IMR-90 (cell line): ENCODE measurements at regions not wholly inside any gene's neighbourhood (a gene's known extent, or its start where the extent isn't known, plus 50 kb on each side); places are given as distances from the start of the nearest gene placed in this dataset.

Experiments
- ATAC-seq: fragments of 200-7000 bp; cut with Tn5 transposase; 2 replicates; pipeline ENCODE4 v1.9.1; 2020; ENCODE audit warnings: low read depth, mild to moderate bottlenecking, moderate library complexity
- BruUV-seq: library from RNA; stranded (reverse); fragments of 400-500 nt; replicated peaks from 2 replicates; lab custom pipeline; 2021; lab: Mats Ljungman, UMichigan
- CTCF ChIA-PET: fragments of 300-600 bp; formaldehyde crosslinking; extraction: SDS; loops from one replicate; lab custom pipeline; 2021; ENCODE audit warnings: antibody characterized with exemption; lab: Yijun Ruan, JAX
- POLR2A ChIA-PET: fragments of 300-600 bp; sonication (Branson Sonifier 250); formaldehyde crosslinking; loops from one replicate; lab custom pipeline; 2022; ENCODE audit warnings: antibody characterized with exemption; ENCODE audit not compliant: unreplicated experiment; lab: Charles Lee
- DNase-seq: peaks from one replicate; pipeline ENCODE4 v3.0.0; 2013
- H2AFZ ChIP-seq: replicated peaks from 2 replicates; pipeline ENCODE3; 2013; ENCODE audit warnings: low read length, mild to moderate bottlenecking; ENCODE audit not compliant: poor library complexity
- H2AK5ac ChIP-seq: 2 replicates; pipeline ENCODE4 v1.6.1; 2013; ENCODE audit warnings: low read depth, low read length, inconsistent platforms
- H2AK9ac ChIP-seq: replicated peaks from 2 replicates; pipeline ENCODE3; 2013; ENCODE audit warnings: mild to moderate bottlenecking, low read depth, low read length, moderate library complexity; ENCODE audit not compliant: poor library complexity
- H2BK120ac ChIP-seq: 2 replicates; pipeline ENCODE4 v1.6.1; 2013; ENCODE audit warnings: low read depth, low read length, inconsistent platforms
- H2BK15ac ChIP-seq: 3 replicates; pipeline ENCODE4 v1.6.1; 2013; ENCODE audit warnings: low read depth, low read length, inconsistent platforms
- H2BK20ac ChIP-seq: 2 replicates; pipeline ENCODE4 v1.6.1; 2013; ENCODE audit warnings: low read depth, mild to moderate bottlenecking, inconsistent platforms, low read length, moderate library complexity
- H2BK5ac ChIP-seq: 2 replicates; pipeline ENCODE4 v1.6.1; 2013; ENCODE audit warnings: mild to moderate bottlenecking, low read depth, low read length, inconsistent platforms; ENCODE audit not compliant: poor library complexity, severe bottlenecking
- H3K14ac ChIP-seq: replicated peaks from 2 replicates; pipeline ENCODE4 v1.6.1; 2013; ENCODE audit warnings: low read depth, low read length, inconsistent platforms
- H3K18ac ChIP-seq: 2 replicates; pipeline ENCODE4 v1.6.1; 2013; ENCODE audit warnings: low read depth, low read length, control low read depth
- H3K23ac ChIP-seq: 2 replicates; pipeline ENCODE4 v1.6.1; 2013; ENCODE audit warnings: low read depth, low read length, inconsistent platforms
- H3K27ac ChIP-seq: 2 replicates; pipeline ENCODE4 v1.5.1; 2013; ENCODE audit warnings: mild to moderate bottlenecking, control low read depth, low read length; ENCODE audit not compliant: insufficient read depth
- H3K27me3 ChIP-seq: 2 replicates; pipeline ENCODE4 v1.6.1; 2013; ENCODE audit warnings: low read length; ENCODE audit not compliant: control insufficient read depth, insufficient read depth
- H3K36me3 ChIP-seq: 2 replicates; pipeline ENCODE4 v1.6.1; 2013; ENCODE audit warnings: low read length, mixed read lengths; ENCODE audit not compliant: control insufficient read depth, insufficient read depth
- H3K4ac ChIP-seq: 2 replicates; pipeline ENCODE4 v1.6.1; 2013; ENCODE audit warnings: low read depth, low read length, inconsistent platforms
- H3K4me1 ChIP-seq: 2 replicates; pipeline ENCODE4 v1.6.1; 2013; ENCODE audit warnings: low read length, mixed read lengths; ENCODE audit not compliant: control insufficient read depth, insufficient read depth
- H3K4me2 ChIP-seq: 2 replicates; pipeline ENCODE4 v1.6.1; 2013; ENCODE audit warnings: low read depth, mild to moderate bottlenecking, control low read depth, low read length, moderate library complexity
- H3K4me3 ChIP-seq: 2 replicates; pipeline ENCODE4 v1.5.1; 2013; ENCODE audit warnings: low read depth, mild to moderate bottlenecking, control low read depth, low read length, moderate library complexity; ENCODE audit not compliant: insufficient read depth
- H3K56ac ChIP-seq: 2 replicates; pipeline ENCODE4 v1.6.1; 2013; ENCODE audit warnings: low read length, inconsistent platforms; ENCODE audit not compliant: insufficient read depth; ENCODE audit errors: extremely low read depth
- H3K79me1 ChIP-seq, 2 experiments: 2 replicates each; pipeline ENCODE4 v1.6.1; 2013; ENCODE audit warnings: low read length in 2 of 2, inconsistent platforms in 1 of 2, low read depth in 1 of 2
- H3K9ac ChIP-seq: 2 replicates; pipeline ENCODE4 v1.6.1; 2013; ENCODE audit warnings: low read depth, low read length, control low read depth
- H3K9me1 ChIP-seq: 2 replicates; pipeline ENCODE4 v1.6.1; 2013; ENCODE audit warnings: low read length, inconsistent platforms; ENCODE audit not compliant: insufficient read depth
- H3K9me3 ChIP-seq: 2 replicates; pipeline ENCODE4 v1.6.1; 2013; ENCODE audit warnings: low read length; ENCODE audit not compliant: control insufficient read depth, insufficient read depth
- H4K20me1 ChIP-seq: 2 replicates; pipeline ENCODE4 v1.6.1; 2013; ENCODE audit warnings: low read length, inconsistent platforms; ENCODE audit not compliant: insufficient read depth
- H4K5ac ChIP-seq: 2 replicates; pipeline ENCODE4 v1.6.1; 2013; ENCODE audit warnings: mild to moderate bottlenecking, low read depth, low read length, control low read depth
- H4K8ac ChIP-seq, 2 experiments: 2 replicates each; pipeline ENCODE4 v1.6.1; 2013; ENCODE audit warnings: low read depth in 2 of 2, low read length in 2 of 2, control low read depth in 1 of 2, inconsistent platforms in 1 of 2
- H4K91ac ChIP-seq: 2 replicates; pipeline ENCODE4 v1.6.1; 2013; ENCODE audit warnings: low read depth, low read length, inconsistent platforms; ENCODE audit not compliant: insufficient read depth
- BHLHE40 ChIP-seq: fragments of 150-350 bp; IDR thresholded peaks from 2 replicates; pipeline ENCODE4 v1.6.1; 2016; ENCODE audit warnings: mild to moderate bottlenecking, low read depth, low read length
- CEBPB ChIP-seq: IDR thresholded peaks from 2 replicates; pipeline ENCODE4 v1.6.1; 2012; ENCODE audit warnings: low read depth, low read length, improper control_type of control experiment
- CHD1 ChIP-seq: IDR thresholded peaks from 2 replicates; pipeline ENCODE4 v1.6.1; 2012; ENCODE audit warnings: low read depth, low read length, improper control_type of control experiment
- CTCF ChIP-seq: conservative IDR thresholded peaks from 2 replicates; pipeline ENCODE4 v1.5.1; 2012; ENCODE audit warnings: mild to moderate bottlenecking, low read depth, low read length, improper control_type of control experiment
- ELK1 ChIP-seq: fragments of 150-350 bp; IDR thresholded peaks from 2 replicates; pipeline ENCODE4 v1.6.1; 2016; ENCODE audit warnings: low read depth, mild to moderate bottlenecking, low read length, moderate library complexity, borderline replicate concordance
- MXI1 ChIP-seq: IDR thresholded peaks from 2 replicates; pipeline ENCODE4 v1.6.1; 2012; ENCODE audit warnings: low read depth, mild to moderate bottlenecking, low read length, moderate library complexity, borderline replicate concordance
- NFE2L2 ChIP-seq: fragments of 150-350 bp; IDR thresholded peaks from 2 replicates; pipeline ENCODE4 v1.6.1; 2016; ENCODE audit warnings: low read depth, mild to moderate bottlenecking, low read length
- POLR2A ChIP-seq: IDR thresholded peaks from 2 replicates; pipeline ENCODE4 v1.6.1; 2012; ENCODE audit warnings: mild to moderate bottlenecking, low read depth, low read length
- RAD21 ChIP-seq: IDR thresholded peaks from 2 replicates; pipeline ENCODE4 v1.6.1; 2012; ENCODE audit warnings: low read length, improper control_type of control experiment
- RFX5 ChIP-seq: IDR thresholded peaks from 2 replicates; pipeline ENCODE4 v1.8.0; 2012; ENCODE audit warnings: low read depth, mild to moderate bottlenecking, low read length, moderate library complexity
- SMC3 ChIP-seq: fragments of 150-350 bp; IDR thresholded peaks from 2 replicates; pipeline ENCODE4 v1.6.1; 2016; ENCODE audit warnings: low read depth, mild to moderate bottlenecking, antibody characterized with exemption, low read length, moderate library complexity
- WGBS, 2 experiments: methylation state at CpG; one replicate each; pipeline versions ENCODE4 v1.1.5 to v1.1.7; 2013; ENCODE audit warnings: missing lambda C conversion rate in 2 of 2; ENCODE audit not compliant: insufficient read length in 1 of 2; ENCODE audit errors: extremely low coverage in 2 of 2; 5-methylcytosine and 5-hydroxymethylcytosine counted together
- dilution Hi-C: fragments of 300-500 bp; cut with HindIII; formaldehyde crosslinking; loops from one replicate; pipeline ENCODE4 v1.14.3; 2018; ENCODE audit warnings: low sequenced_read_pairs; ENCODE audit not compliant: unreplicated experiment
- in situ Hi-C: fragments of 300-500 bp; cut with MboI; formaldehyde crosslinking; loops from 3 replicates; pipeline ENCODE4 v1.14.3; 2019; ENCODE audit warnings: low sequenced_read_pairs, inconsistent platforms, mixed read lengths
- intact Hi-C: fragments of 100-400 bp; cut with micrococcal nuclease; formaldehyde crosslinking; loops from 2 replicates; pipeline ENCODE4 v1.10.0; 2022

- ChIA-PET POLR2A (no interaction called here), CTCF (no interaction called here)
- Histone ChIP-seq H4K8ac (no peak overlapping the region), H3K79me1 (no peaks in the 10 kb centered on the region), H3K56ac (no peak overlapping the region), H4K91ac (no peak overlapping the region), H3K14ac (no peak overlapping the region), H2BK20ac (no peak overlapping the region), H3K23ac (no peak overlapping the region), H2AFZ (no peak overlapping the region), H3K4ac (no peak overlapping the region), H3K4me3 (no peak overlapping the region), H3K4me1 (no peaks in the 10 kb centered on the region), H3K27me3 (no peaks in the 10 kb centered on the region), H2AK5ac (no peak overlapping the region), H3K9ac (no peak overlapping the region), H2BK120ac (no peak overlapping the region), H3K36me3 (no peaks in the 10 kb centered on the region), H2BK5ac (no peak overlapping the region), H3K27ac (no peak overlapping the region), H3K9me1 (no peaks in the 10 kb centered on the region), H3K4me2 (no peak overlapping the region), H4K20me1 (no peaks in the 10 kb centered on the region), H3K18ac (no peak overlapping the region), H2BK15ac (no peak overlapping the region), H3K9me3 (peaks cover 4% of the 10 kb centered on the region; the same call in 1 of the 2 replicates), H4K5ac (no peak overlapping the region), H2AK9ac (no peak overlapping the region)
- in situ Hi-C loops (no loop called here), dilution Hi-C loops (no loop called here), intact Hi-C loops (no loop called here)
- no CpG with 5 or more reads among the region's 2 CpGs for WGBS, 2 experiments
- DNase-seq (no peak), ATAC-seq (no peak)
- BruUV-seq = no TSS peak
- TF ChIP-seq NFE2L2 = no peak
- no peak for TF ChIP-seq SMC3
- TF ChIP-seq CTCF = no peak
- no peak for TF ChIP-seq RAD21
- TF ChIP-seq ELK1 = no peak
- no peak for TF ChIP-seq CHD1
- no peak for TF ChIP-seq CEBPB
- no peak for TF ChIP-seq RFX5
- no peak for TF ChIP-seq BHLHE40
- TF ChIP-seq POLR2A = no peak
- TF ChIP-seq MXI1 = no peak
These were observed 173.3 kb upstream of the ARHGEF9 start for GRCh38 chrX:63958134-63958865.
